Liver (tissue), 8 donors: ENCODE measurements at regions not wholly inside any gene's neighbourhood (a gene's known extent, or its start where the extent isn't known, plus 50 kb on each side); places are given as distances from the start of the nearest gene placed in this dataset.
"Not testable (repeated sequence)": the region's sequence is repeated elsewhere in the genome, so short reads cannot be mapped to it uniquely, and the experiment has no call there.

Source experiments
- DNase-seq: peaks from one replicate; pipeline ENCODE4 v3.0.0-alpha.2; 2017; ENCODE audit warnings: low spot score
- H3K27ac ChIP-seq, 2 donors: one replicate each; pipeline ENCODE4 v1.7.0; 2013; ENCODE audit warnings: inconsistent platforms in 2 of 2, low read length in 2 of 2, control low read depth in 1 of 2, low read depth in 1 of 2, mild to moderate bottlenecking in 1 of 2
- H3K27me3 ChIP-seq, 4 donors: one replicate each; pipeline versions ENCODE4 v1.6.1 to v1.7.0; 2013; ENCODE audit warnings: low read length in 3 of 4, inconsistent platforms in 1 of 4, mild to moderate bottlenecking in 1 of 4, moderate library complexity in 1 of 4; ENCODE audit not compliant: control insufficient read depth in 4 of 4, insufficient read depth in 4 of 4
- H3K36me3 ChIP-seq, 4 donors: one replicate each; pipeline versions ENCODE4 v1.6.1 to v1.7.0; 2013; ENCODE audit warnings: low read length in 3 of 4, mild to moderate bottlenecking in 3 of 4, low read depth in 1 of 4, moderate library complexity in 1 of 4; ENCODE audit not compliant: control insufficient read depth in 4 of 4, insufficient read depth in 3 of 4
- H3K4me1 ChIP-seq, 4 donors: one replicate each; pipeline versions ENCODE4 v1.6.1 to v1.7.0; 2013; ENCODE audit warnings: low read length in 3 of 4, mild to moderate bottlenecking in 3 of 4, moderate library complexity in 1 of 4; ENCODE audit not compliant: control insufficient read depth in 4 of 4, insufficient read depth in 4 of 4
- H3K4me3 ChIP-seq, 3 donors: one replicate each; pipeline versions ENCODE4 v1.6.1 to v1.7.0; 2013; ENCODE audit warnings: low read length in 3 of 3, control low read depth in 1 of 3, low read depth in 1 of 3, mild to moderate bottlenecking in 1 of 3
- H3K9ac ChIP-seq, 2 donors: one replicate each; pipeline ENCODE4 v1.7.0; 2013; ENCODE audit warnings: low read length in 2 of 2, mild to moderate bottlenecking in 2 of 2, moderate library complexity in 2 of 2, control low read depth in 1 of 2, low read depth in 1 of 2
- H3K9me3 ChIP-seq, 4 donors: one replicate each; pipeline versions ENCODE4 v1.6.1 to v1.7.0; 2013; ENCODE audit warnings: low read length in 3 of 4; ENCODE audit not compliant: control insufficient read depth in 4 of 4
- EGR1 ChIP-seq, 2 donors: IDR thresholded peaks; 2 replicates each; pipeline ENCODE4 v1.6.1; 2016 to 2018; ENCODE audit warnings: antibody characterized with exemption in 2 of 2, low read depth in 2 of 2
- FOXA1 ChIP-seq: IDR thresholded peaks from 2 replicates; pipeline ENCODE4 v1.6.1; 2016; ENCODE audit warnings: antibody characterized with exemption
- FOXA2 ChIP-seq: IDR thresholded peaks from 2 replicates; pipeline ENCODE4 v1.6.1; 2016; ENCODE audit warnings: antibody characterized with exemption
- GABPA ChIP-seq, 2 donors: IDR thresholded peaks in 1 of 2; conservative IDR thresholded peaks in 1 of 2; 2 replicates each; pipeline ENCODE4 v1.6.1; 2016; ENCODE audit warnings: antibody characterized with exemption in 2 of 2, mild to moderate bottlenecking in 1 of 2, moderate library complexity in 1 of 2
- HNF4A ChIP-seq, 2 donors: conservative IDR thresholded peaks; 2 replicates each; pipeline ENCODE4 v1.6.1; 2016; ENCODE audit warnings: antibody characterized with exemption in 2 of 2, mild to moderate bottlenecking in 2 of 2
- HNF4G ChIP-seq: IDR thresholded peaks from 2 replicates; pipeline ENCODE4 v1.6.1; 2016; ENCODE audit warnings: antibody characterized with exemption
- JUND ChIP-seq, 2 donors: IDR thresholded peaks; 2 replicates each; pipeline ENCODE4 v1.6.1; 2016; ENCODE audit warnings: antibody characterized with exemption in 2 of 2
- NR2F2 ChIP-seq: IDR thresholded peaks from 2 replicates; pipeline ENCODE4 v1.6.1; 2016; ENCODE audit warnings: antibody characterized with exemption
- RAD21 ChIP-seq, 2 donors: IDR thresholded peaks; 2 replicates each; pipeline ENCODE4 v1.6.1; 2016; ENCODE audit warnings: antibody characterized with exemption in 2 of 2, mild to moderate bottlenecking in 2 of 2
- RXRA ChIP-seq, 2 donors: IDR thresholded peaks; 2 replicates each; pipeline ENCODE4 v1.6.1; 2017 to 2018; ENCODE audit warnings: antibody characterized with exemption in 2 of 2, mild to moderate bottlenecking in 1 of 2
- SP1 ChIP-seq: IDR thresholded peaks from 2 replicates; pipeline ENCODE4 v1.6.1; 2018; ENCODE audit warnings: antibody characterized with exemption, mild to moderate bottlenecking
- TAF1 ChIP-seq: conservative IDR thresholded peaks from 2 replicates; pipeline ENCODE4 v1.6.1; 2016; ENCODE audit warnings: antibody characterized with exemption, mild to moderate bottlenecking
- YY1 ChIP-seq: IDR thresholded peaks from 2 replicates; pipeline ENCODE4 v1.6.1; 2016; ENCODE audit warnings: antibody characterized with exemption, mild to moderate bottlenecking
- WGBS: extraction: QIAGEN DNeasy Blood & Tissue Kit; methylation state at CpG from one replicate; pipeline ENCODE4 v1.1.7; 2013; 5-methylcytosine and 5-hydroxymethylcytosine counted together
- TF ChIP-seq, protein P1 (sequence below): IDR thresholded peaks from 2 replicates; pipeline ENCODE4 v1.6.1; 2016; ENCODE audit warnings: antibody characterized with exemption
- TF ChIP-seq, protein P2 (sequence below): fragments of 150-350 bp; IDR thresholded peaks from 2 replicates; pipeline ENCODE4 v1.5.1; 2017; ENCODE audit warnings: improper control_type of control experiment, low read depth, low read length; ENCODE audit not compliant: missing input control
- TF ChIP-seq, protein P3 (sequence below): IDR thresholded peaks from 2 replicates; pipeline ENCODE4 v1.6.1; 2016; ENCODE audit warnings: antibody characterized with exemption, mild to moderate bottlenecking
- TF ChIP-seq, protein P4 (sequence below): IDR thresholded peaks from 2 replicates; pipeline ENCODE4 v1.6.1; 2016; ENCODE audit warnings: antibody characterized with exemption
- TF ChIP-seq, protein P5 (sequence below): IDR thresholded peaks from 2 replicates; pipeline ENCODE4 v1.6.1; 2016; ENCODE audit warnings: antibody characterized with exemption
- donor health status: healthy.
- donor health status: healthy.
- donor health status: healthy.
- donor health status: healthy.
- donor health status: healthy.

DNA sequence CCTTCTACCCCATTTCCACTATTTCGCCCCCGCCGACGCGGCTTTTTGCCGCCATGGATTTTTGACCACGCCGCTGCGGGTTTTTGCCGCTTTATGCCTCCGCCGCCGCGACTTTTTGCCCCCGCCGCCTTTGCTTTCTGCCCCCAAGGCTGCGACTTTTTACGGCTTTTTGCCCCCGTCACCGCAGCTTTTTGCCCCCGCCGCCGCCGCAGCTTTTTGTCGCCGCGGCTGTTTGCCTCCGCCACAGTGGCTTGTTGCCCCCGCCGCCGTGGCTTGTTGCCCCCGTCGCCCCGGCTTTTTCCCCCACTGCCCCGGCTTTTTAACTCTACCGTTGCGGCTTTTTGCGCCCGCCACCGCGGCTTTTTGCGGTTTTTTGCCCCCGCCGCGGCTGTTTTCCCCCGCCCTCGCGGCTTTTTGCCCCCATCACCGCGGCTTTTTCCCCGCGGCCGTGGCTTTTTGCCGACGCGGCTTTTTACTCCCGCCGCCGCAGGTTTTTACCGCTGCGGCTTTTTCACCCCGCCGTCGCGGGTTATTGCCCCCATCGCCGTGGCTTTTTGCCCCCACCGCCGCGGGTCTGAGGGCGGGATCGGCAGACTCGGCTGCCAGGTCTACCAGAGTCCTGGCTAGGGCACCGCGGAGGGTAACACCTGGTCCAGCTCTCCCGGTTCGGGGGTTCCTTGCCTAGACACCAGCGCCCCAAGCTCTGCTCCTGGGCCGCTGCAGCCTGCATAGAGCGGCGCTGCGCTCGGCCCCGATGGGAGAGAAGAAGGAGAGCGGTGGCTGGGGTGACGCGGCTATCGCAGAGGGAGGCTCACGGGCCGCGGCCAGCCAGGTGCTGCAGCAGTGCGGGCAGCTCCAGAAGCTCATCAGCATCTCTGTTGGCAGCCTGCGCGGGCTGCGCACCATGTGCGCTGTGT lies 562.7 kb upstream of the WSB1 start:
- 45% methylated on average over 96 of the region's 96 CpGs for WGBS
- no peak for DNase-seq

DNA sequence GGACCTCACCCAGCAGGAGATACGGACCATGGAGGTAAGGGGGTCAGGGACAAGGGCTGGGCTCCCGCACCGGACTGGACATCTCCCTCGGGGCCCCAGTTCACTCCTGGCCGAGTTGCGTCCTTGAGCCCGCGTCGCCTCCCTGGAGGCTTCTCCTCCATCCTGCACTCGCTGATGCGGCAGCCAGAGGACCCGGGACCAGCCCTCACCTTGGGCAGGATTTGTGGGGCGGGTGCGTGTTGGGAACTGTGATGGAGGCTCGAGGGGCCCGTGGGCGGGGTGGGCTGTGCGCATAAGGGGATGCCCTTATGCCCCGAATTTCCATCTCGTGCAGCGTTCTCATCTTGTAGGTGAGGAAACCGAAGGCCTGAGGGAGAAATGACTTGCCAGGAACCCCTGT lies 562.0 kb upstream of the WSB1 start:
- not testable (repeated sequence) for H3K9me3 ChIP-seq, H3K4me3 ChIP-seq, H3K9ac ChIP-seq, H3K4me1 ChIP-seq, H3K36me3 ChIP-seq, DNase-seq, H3K27me3 ChIP-seq, H3K27ac ChIP-seq
- 61% methylated on average over 22 of the region's 22 CpGs for WGBS

More for the DNA sequence above, 562.7 kb upstream of the WSB1 start:
- Histone ChIP-seq H3K27ac (no peak overlapping the region), H3K9ac (no peak overlapping the region), H3K4me1 (no peaks in the 10 kb centered on the region), H3K27me3 (no peaks in the 10 kb centered on the region), H3K9me3 (peaks cover 0 to 6% (median 0%) of the 10 kb centered on the region in 4 donors), H3K4me3 (no peak overlapping the region), H3K36me3 (no peaks in the 10 kb centered on the region)
- TF ChIP-seq, protein P1, sequence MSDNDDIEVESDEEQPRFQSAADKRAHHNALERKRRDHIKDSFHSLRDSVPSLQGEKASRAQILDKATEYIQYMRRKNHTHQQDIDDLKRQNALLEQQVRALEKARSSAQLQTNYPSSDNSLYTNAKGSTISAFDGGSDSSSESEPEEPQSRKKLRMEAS, result no peak
- no peak for TF ChIP-seq JUND (IDR thresholded peaks at IDR 0.05)
- no peak for TF ChIP-seq FOXA2
- TF ChIP-seq RXRA (IDR thresholded peaks at IDR 0.05), result no peak
- TF ChIP-seq, protein P2, sequence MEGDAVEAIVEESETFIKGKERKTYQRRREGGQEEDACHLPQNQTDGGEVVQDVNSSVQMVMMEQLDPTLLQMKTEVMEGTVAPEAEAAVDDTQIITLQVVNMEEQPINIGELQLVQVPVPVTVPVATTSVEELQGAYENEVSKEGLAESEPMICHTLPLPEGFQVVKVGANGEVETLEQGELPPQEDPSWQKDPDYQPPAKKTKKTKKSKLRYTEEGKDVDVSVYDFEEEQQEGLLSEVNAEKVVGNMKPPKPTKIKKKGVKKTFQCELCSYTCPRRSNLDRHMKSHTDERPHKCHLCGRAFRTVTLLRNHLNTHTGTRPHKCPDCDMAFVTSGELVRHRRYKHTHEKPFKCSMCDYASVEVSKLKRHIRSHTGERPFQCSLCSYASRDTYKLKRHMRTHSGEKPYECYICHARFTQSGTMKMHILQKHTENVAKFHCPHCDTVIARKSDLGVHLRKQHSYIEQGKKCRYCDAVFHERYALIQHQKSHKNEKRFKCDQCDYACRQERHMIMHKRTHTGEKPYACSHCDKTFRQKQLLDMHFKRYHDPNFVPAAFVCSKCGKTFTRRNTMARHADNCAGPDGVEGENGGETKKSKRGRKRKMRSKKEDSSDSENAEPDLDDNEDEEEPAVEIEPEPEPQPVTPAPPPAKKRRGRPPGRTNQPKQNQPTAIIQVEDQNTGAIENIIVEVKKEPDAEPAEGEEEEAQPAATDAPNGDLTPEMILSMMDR, result no peak
- no peak for TF ChIP-seq GABPA (IDR thresholded peaks at IDR 0.05 in 1 of 2, conservative IDR thresholded peaks at IDR 0.05 in 1 of 2)
- TF ChIP-seq YY1, result no peak
- no peak for TF ChIP-seq TAF1
- no peak for TF ChIP-seq HNF4A (conservative IDR thresholded peaks at IDR 0.05)
- no peak for TF ChIP-seq NR2F2
- no peak for TF ChIP-seq RAD21 (IDR thresholded peaks at IDR 0.05)
- TF ChIP-seq, protein P3, sequence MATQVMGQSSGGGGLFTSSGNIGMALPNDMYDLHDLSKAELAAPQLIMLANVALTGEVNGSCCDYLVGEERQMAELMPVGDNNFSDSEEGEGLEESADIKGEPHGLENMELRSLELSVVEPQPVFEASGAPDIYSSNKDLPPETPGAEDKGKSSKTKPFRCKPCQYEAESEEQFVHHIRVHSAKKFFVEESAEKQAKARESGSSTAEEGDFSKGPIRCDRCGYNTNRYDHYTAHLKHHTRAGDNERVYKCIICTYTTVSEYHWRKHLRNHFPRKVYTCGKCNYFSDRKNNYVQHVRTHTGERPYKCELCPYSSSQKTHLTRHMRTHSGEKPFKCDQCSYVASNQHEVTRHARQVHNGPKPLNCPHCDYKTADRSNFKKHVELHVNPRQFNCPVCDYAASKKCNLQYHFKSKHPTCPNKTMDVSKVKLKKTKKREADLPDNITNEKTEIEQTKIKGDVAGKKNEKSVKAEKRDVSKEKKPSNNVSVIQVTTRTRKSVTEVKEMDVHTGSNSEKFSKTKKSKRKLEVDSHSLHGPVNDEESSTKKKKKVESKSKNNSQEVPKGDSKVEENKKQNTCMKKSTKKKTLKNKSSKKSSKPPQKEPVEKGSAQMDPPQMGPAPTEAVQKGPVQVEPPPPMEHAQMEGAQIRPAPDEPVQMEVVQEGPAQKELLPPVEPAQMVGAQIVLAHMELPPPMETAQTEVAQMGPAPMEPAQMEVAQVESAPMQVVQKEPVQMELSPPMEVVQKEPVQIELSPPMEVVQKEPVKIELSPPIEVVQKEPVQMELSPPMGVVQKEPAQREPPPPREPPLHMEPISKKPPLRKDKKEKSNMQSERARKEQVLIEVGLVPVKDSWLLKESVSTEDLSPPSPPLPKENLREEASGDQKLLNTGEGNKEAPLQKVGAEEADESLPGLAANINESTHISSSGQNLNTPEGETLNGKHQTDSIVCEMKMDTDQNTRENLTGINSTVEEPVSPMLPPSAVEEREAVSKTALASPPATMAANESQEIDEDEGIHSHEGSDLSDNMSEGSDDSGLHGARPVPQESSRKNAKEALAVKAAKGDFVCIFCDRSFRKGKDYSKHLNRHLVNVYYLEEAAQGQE, result no peak
- TF ChIP-seq, protein P4, sequence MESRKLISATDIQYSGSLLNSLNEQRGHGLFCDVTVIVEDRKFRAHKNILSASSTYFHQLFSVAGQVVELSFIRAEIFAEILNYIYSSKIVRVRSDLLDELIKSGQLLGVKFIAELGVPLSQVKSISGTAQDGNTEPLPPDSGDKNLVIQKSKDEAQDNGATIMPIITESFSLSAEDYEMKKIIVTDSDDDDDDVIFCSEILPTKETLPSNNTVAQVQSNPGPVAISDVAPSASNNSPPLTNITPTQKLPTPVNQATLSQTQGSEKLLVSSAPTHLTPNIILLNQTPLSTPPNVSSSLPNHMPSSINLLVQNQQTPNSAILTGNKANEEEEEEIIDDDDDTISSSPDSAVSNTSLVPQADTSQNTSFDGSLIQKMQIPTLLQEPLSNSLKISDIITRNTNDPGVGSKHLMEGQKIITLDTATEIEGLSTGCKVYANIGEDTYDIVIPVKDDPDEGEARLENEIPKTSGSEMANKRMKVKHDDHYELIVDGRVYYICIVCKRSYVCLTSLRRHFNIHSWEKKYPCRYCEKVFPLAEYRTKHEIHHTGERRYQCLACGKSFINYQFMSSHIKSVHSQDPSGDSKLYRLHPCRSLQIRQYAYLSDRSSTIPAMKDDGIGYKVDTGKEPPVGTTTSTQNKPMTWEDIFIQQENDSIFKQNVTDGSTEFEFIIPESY, result no peak
- no peak for TF ChIP-seq SP1
- TF ChIP-seq EGR1 (IDR thresholded peaks at IDR 0.05; ENCODE audit: low read depth in 2 of 2), result no peak
- TF ChIP-seq, protein P5, sequence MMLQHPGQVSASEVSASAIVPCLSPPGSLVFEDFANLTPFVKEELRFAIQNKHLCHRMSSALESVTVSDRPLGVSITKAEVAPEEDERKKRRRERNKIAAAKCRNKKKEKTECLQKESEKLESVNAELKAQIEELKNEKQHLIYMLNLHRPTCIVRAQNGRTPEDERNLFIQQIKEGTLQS, result no peak
- no peak for TF ChIP-seq HNF4G
- TF ChIP-seq FOXA1, result no peak

DNA sequence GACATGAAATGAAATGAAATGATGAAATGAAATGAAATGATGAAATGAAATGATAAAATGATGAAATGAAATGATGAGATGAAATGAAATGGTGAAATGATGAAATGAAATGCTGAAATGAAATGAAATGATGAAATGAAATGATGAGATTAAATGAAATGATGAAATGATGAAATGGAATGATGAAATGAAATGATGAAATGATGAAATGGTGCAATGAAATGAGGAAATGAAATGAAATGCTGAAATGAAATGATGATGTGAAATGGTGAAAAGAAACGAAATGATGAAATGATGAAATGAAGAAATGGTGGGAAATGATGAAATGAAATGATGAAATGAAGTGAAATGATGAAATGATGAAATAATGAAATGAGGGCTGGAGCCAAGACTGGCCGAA lies 559.1 kb upstream of the WSB1 start:
- not testable (repeated sequence) for H3K4me3 ChIP-seq, H3K36me3 ChIP-seq, H3K27ac ChIP-seq, H3K9ac ChIP-seq, H3K4me1 ChIP-seq, H3K9me3 ChIP-seq, H3K27me3 ChIP-seq, DNase-seq
- 42% methylated on average over 2 of the region's 2 CpGs for WGBS

DNA sequence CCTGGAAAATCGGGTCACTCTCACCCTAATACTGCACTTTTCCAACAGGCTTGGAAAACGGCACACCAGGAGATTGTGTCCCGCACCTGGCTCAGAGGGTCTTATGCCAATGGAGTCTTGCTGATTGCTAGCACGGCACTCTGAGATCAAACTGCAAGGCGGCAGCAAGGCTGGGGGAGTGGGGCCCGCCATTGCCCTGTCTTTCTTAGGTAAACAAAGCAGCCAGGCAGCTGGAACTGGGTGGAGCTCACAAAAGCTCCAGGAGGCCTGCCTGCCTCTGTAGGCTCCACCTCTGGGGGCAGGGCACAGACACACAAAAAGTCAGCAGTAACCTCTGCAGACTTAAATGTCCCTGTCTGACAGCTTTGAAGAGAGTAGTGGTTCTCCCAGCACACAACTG lies 557.9 kb upstream of the WSB1 start:
- DNase-seq, H3K4me3 ChIP-seq, H3K9me3 ChIP-seq, H3K4me1 ChIP-seq, H3K27me3 ChIP-seq, H3K36me3 ChIP-seq, H3K9ac ChIP-seq, H3K27ac ChIP-seq: not testable (repeated sequence)
- 76% methylated on average over 3 of the region's 6 CpGs for WGBS
